ENCODE measurements at regions not wholly inside any gene's neighbourhood (a gene's known extent, or its start where the extent isn't known, plus 50 kb on each side); places are given as distances from the start of the nearest gene placed in this dataset.

DNA sequence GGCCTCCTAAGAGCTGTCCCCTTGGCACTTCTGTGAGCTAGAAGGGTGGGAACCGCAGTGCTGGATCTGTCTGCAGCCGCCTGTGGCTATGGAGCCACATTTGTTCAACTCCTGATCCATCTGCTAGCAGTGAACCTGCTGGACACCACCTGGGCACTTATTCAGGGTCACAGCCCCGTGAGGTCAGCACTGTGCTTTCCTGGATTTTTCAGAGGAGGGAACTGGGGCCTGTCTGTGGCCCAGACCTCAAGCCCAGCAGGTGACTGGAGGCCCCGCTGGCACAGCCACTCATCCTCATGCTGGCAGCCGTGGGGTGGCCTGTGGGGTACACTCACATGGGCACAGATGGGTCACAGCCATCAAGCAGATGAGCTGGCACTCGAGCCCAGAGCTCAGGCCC lies 155.3 kb downstream of the TFCP2L1 start:
- TF ChIP-seq, protein P1, sequence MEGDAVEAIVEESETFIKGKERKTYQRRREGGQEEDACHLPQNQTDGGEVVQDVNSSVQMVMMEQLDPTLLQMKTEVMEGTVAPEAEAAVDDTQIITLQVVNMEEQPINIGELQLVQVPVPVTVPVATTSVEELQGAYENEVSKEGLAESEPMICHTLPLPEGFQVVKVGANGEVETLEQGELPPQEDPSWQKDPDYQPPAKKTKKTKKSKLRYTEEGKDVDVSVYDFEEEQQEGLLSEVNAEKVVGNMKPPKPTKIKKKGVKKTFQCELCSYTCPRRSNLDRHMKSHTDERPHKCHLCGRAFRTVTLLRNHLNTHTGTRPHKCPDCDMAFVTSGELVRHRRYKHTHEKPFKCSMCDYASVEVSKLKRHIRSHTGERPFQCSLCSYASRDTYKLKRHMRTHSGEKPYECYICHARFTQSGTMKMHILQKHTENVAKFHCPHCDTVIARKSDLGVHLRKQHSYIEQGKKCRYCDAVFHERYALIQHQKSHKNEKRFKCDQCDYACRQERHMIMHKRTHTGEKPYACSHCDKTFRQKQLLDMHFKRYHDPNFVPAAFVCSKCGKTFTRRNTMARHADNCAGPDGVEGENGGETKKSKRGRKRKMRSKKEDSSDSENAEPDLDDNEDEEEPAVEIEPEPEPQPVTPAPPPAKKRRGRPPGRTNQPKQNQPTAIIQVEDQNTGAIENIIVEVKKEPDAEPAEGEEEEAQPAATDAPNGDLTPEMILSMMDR (IDR thresholded peaks at IDR 0.05), result no peak
- TF ChIP-seq POLR2A (IDR thresholded peaks at IDR 0.05), result no peak
- TF ChIP-seq EP300 (IDR thresholded peaks at IDR 0.05), result no peak
